Fibroblast of lung (primary cell): ENCODE measurements at regions not wholly inside any gene's neighbourhood (a gene's known extent, or its start where the extent isn't known, plus 50 kb on each side); places are given as distances from the start of the nearest gene placed in this dataset.

Experiments
- DNase-seq, 2 donors: peaks; one replicate each; pipeline versions ENCODE4 v3.0.0 to v3.0.0-alpha.2; 2010; ENCODE audit warnings: low read depth in 2 of 2
- H2AFZ ChIP-seq: 2 replicates; pipeline ENCODE4 v1.5.1; 2012; ENCODE audit warnings: low read length, control low read depth, inconsistent platforms
- H3K27ac ChIP-seq: 2 replicates; pipeline ENCODE4 v1.5.1; 2011; ENCODE audit warnings: low read length, control low read depth; ENCODE audit not compliant: insufficient read depth
- H3K27me3 ChIP-seq: 2 replicates; pipeline ENCODE4 v1.5.1; 2011; ENCODE audit warnings: mild to moderate bottlenecking, low read length; ENCODE audit not compliant: control insufficient read depth, insufficient read depth
- H3K36me3 ChIP-seq: 2 replicates; pipeline ENCODE4 v1.5.1; 2011; ENCODE audit warnings: low read length; ENCODE audit not compliant: control insufficient read depth, insufficient read depth
- H3K4me1 ChIP-seq: 2 replicates; pipeline ENCODE4 v1.5.1; 2011; ENCODE audit warnings: low read length; ENCODE audit not compliant: control insufficient read depth, insufficient read depth; ENCODE audit errors: extremely low read depth
- H3K4me2 ChIP-seq: 2 replicates; pipeline ENCODE4 v1.5.1; 2011; ENCODE audit warnings: low read length, control low read depth; ENCODE audit not compliant: insufficient read depth; ENCODE audit errors: extremely low read depth
- H3K4me3 ChIP-seq, 4 experiments: fragments of 200-600 bp in 1 of 4; sonication (generic) in 1 of 4; replicated peaks in 1 of 4; 2 replicates each; pipeline ENCODE4 v1.5.1; 2011 to 2016; ENCODE audit warnings: low read length in 4 of 4, low read depth in 3 of 4, mild to moderate bottlenecking in 3 of 4, control low read depth in 2 of 4, inconsistent platforms in 1 of 4, mixed read lengths in 1 of 4; ENCODE audit not compliant: insufficient read depth in 1 of 4; ENCODE audit errors: control extremely low read depth in 1 of 4
- H3K79me2 ChIP-seq: 2 replicates; pipeline ENCODE4 v1.5.1; 2012; ENCODE audit warnings: mild to moderate bottlenecking, low read length, inconsistent platforms; ENCODE audit not compliant: control insufficient read depth, insufficient read depth
- H3K9ac ChIP-seq: 2 replicates; pipeline ENCODE4 v1.5.1; 2011; ENCODE audit warnings: mild to moderate bottlenecking, low read length, control low read depth; ENCODE audit not compliant: insufficient read depth
- H3K9me3 ChIP-seq: 2 replicates; pipeline ENCODE4 v1.5.1; 2012; ENCODE audit warnings: low read depth, low read length; ENCODE audit not compliant: control insufficient read depth, insufficient read depth
- H4K20me1 ChIP-seq: 2 replicates; pipeline ENCODE4 v1.5.1; 2011; ENCODE audit warnings: low read length; ENCODE audit not compliant: control insufficient read depth, insufficient read depth; ENCODE audit errors: extremely low read depth
- EZH2 ChIP-seq: IDR thresholded peaks from 2 replicates; pipeline ENCODE4 v1.5.1; 2012; ENCODE audit warnings: low read length, control low read depth, mild to moderate bottlenecking; ENCODE audit errors: missing control alignments
- TF ChIP-seq, protein P1 (sequence below), 2 donors: IDR thresholded peaks in 1 of 2; conservative IDR thresholded peaks in 1 of 2; 1 replicate in 1 of 2; 2 replicates in 1 of 2; pipeline ENCODE4 v1.5.1; 2011 to 2012; ENCODE audit warnings: low read length in 2 of 2, control low read depth in 1 of 2, inconsistent platforms in 1 of 2, low read depth in 1 of 2, mild to moderate bottlenecking in 1 of 2

DNA sequence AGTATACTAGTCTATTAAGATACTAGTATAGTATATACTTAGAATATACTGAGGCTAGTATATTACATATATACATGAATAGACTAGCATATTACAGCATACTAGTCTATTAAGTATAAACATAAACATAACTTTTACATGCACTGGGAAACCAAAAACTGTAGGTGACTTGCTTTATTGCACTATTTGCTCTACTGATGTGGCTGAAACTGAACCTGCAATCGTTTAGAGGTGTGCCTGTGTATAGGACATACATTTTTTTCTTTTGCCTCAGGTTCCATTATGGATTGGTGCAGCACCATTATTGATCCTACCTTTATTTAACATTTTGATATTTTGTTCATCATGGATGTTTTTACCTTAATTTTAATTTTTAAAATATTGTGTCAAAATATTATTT lies 143.2 kb upstream of the RGS6 start:
- no peak overlapping the region for H3K4me3 ChIP-seq
- H3K4me1 ChIP-seq: no peaks in the 10 kb centered on the region
- H3K27me3 ChIP-seq: no peaks in the 10 kb centered on the region
- no peak overlapping the region for H2AFZ ChIP-seq
- H3K36me3 ChIP-seq: no peaks in the 10 kb centered on the region
- H4K20me1 ChIP-seq: no peaks in the 10 kb centered on the region
- TF ChIP-seq, protein P1, sequence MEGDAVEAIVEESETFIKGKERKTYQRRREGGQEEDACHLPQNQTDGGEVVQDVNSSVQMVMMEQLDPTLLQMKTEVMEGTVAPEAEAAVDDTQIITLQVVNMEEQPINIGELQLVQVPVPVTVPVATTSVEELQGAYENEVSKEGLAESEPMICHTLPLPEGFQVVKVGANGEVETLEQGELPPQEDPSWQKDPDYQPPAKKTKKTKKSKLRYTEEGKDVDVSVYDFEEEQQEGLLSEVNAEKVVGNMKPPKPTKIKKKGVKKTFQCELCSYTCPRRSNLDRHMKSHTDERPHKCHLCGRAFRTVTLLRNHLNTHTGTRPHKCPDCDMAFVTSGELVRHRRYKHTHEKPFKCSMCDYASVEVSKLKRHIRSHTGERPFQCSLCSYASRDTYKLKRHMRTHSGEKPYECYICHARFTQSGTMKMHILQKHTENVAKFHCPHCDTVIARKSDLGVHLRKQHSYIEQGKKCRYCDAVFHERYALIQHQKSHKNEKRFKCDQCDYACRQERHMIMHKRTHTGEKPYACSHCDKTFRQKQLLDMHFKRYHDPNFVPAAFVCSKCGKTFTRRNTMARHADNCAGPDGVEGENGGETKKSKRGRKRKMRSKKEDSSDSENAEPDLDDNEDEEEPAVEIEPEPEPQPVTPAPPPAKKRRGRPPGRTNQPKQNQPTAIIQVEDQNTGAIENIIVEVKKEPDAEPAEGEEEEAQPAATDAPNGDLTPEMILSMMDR (conservative IDR thresholded peaks at IDR 0.05 in 1 of 2, IDR thresholded peaks at IDR 0.05 in 1 of 2; ENCODE audit: low read depth in 1 of 2, low read length in 2 of 2): no peak
- no peak for TF ChIP-seq EZH2
- no peaks in the 10 kb centered on the region for H3K9me3 ChIP-seq
- DNase-seq: no peak
- no peak overlapping the region for H3K9ac ChIP-seq
- H3K4me2 ChIP-seq: no peak overlapping the region
- no peaks in the 10 kb centered on the region for H3K79me2 ChIP-seq
- no peak overlapping the region for H3K27ac ChIP-seq

DNA sequence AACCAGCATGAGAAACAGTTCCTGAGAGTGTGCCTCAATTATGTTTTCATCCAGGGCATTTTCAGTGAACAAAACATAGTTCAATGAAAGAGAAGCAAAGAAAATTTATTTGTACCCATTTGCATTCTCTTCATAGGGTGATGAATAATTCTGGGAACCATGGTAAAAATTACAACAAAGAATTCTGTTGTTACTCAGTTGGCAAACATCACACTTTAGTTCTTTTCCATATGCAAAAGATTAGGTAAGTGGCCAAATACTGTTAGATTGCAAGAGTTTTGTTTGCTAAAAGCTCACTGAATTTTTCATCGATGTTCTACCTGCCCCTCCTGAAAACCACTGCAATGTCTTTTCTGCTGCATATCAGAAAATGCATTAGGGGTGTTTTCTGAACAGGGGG lies 132.4 kb upstream of the RGS6 start:
- DNase-seq: no peak
- Histone ChIP-seq H4K20me1 (no peaks in the 10 kb centered on the region), H3K4me3 (no peak overlapping the region), H2AFZ (no peak overlapping the region), H3K9ac (no peak overlapping the region), H3K79me2 (no peaks in the 10 kb centered on the region), H3K36me3 (no peaks in the 10 kb centered on the region), H3K27me3 (no peaks in the 10 kb centered on the region), H3K4me2 (no peak overlapping the region), H3K27ac (peak overlapping the region; percentile 78), H3K9me3 (no peaks in the 10 kb centered on the region), H3K4me1 (peaks cover 5% of the 10 kb centered on the region)
- no peak for TF ChIP-seq EZH2
- TF ChIP-seq, protein P1 (conservative IDR thresholded peaks at IDR 0.05 in 1 of 2, IDR thresholded peaks at IDR 0.05 in 1 of 2; ENCODE audit: low read depth in 1 of 2, low read length in 2 of 2): no peak

DNA sequence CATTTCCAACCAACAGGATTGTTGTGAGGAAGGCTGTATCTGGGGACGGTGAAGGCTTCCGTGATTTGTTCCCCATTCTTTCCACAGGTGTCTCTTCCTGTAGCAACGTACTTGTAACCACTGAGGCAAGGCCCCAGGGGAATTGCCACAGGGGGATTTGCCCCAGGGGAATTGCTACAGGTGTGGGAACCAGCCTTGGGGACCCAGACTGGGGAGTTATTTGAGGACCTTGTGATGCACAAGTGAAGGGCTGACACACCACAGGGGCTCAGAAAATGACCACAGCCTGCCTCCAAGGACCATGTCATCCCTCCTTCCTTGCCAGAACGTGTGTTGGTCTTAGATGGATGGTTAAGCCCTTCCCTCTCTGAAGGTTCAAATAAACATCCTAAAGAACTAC lies 131.4 kb upstream of the RGS6 start:
- DNase-seq: no peak
- H3K27ac ChIP-seq: no peak overlapping the region
- no peak overlapping the region for H3K4me3 ChIP-seq
- H3K79me2 ChIP-seq: no peaks in the 10 kb centered on the region
- H3K9ac ChIP-seq: no peak overlapping the region
- H4K20me1 ChIP-seq: no peaks in the 10 kb centered on the region
- H2AFZ ChIP-seq: no peak overlapping the region
- peaks cover 5% of the 10 kb centered on the region for H3K4me1 ChIP-seq
- no peaks in the 10 kb centered on the region for H3K9me3 ChIP-seq
- TF ChIP-seq, protein P1 (conservative IDR thresholded peaks at IDR 0.05 in 1 of 2, IDR thresholded peaks at IDR 0.05 in 1 of 2; ENCODE audit: low read depth in 1 of 2, low read length in 2 of 2): no peak
- TF ChIP-seq EZH2: no peak
- no peaks in the 10 kb centered on the region for H3K36me3 ChIP-seq
- no peak overlapping the region for H3K4me2 ChIP-seq
- no peaks in the 10 kb centered on the region for H3K27me3 ChIP-seq
